MG63 (cell line): ENCODE measurements at regions not wholly inside any gene's neighbourhood (a gene's known extent, or its start where the extent isn't known, plus 50 kb on each side); places are given as distances from the start of the nearest gene placed in this dataset.
"Not testable (repeated sequence)": the region's sequence is repeated elsewhere in the genome, so short reads cannot be mapped to it uniquely, and the experiment has no call there.

Experiments
- DNase-seq: peaks from one replicate; pipeline ENCODE4 v3.0.0-alpha.2; 2020
- H3K27me3 ChIP-seq: fragments of 250-450 bp; sonication (Bioruptor Pico); 2 replicates; pipeline ENCODE4 v1.5.1; 2020; ENCODE audit warnings: mild to moderate bottlenecking, moderate library complexity
- H3K36me3 ChIP-seq: fragments of 250-450 bp; sonication (Bioruptor Pico); 2 replicates; pipeline ENCODE4 v1.5.1; 2020; ENCODE audit warnings: mild to moderate bottlenecking, moderate library complexity
- H3K4me3 ChIP-seq: fragments of 250-450 bp; sonication (Bioruptor Pico); 2 replicates; pipeline ENCODE4 v1.5.1; 2020; ENCODE audit warnings: mild to moderate bottlenecking, moderate library complexity
- H3K9me3 ChIP-seq: fragments of 250-450 bp; sonication (Bioruptor Pico); 2 replicates; pipeline ENCODE4 v1.5.1; 2020; ENCODE audit warnings: mild to moderate bottlenecking, moderate library complexity

- H3K27me3 ChIP-seq = no peaks in the 10 kb centered on the region
- H3K36me3 ChIP-seq = no peaks in the 10 kb centered on the region
- no peaks in the 10 kb centered on the region for H3K9me3 ChIP-seq
- peak; percentile 65 for DNase-seq
- no peak overlapping the region for H3K4me3 ChIP-seq
Measured at GRCh38 chr1:121546830-121547591, 362.2 kb downstream of the SRGAP2C start.

- not testable (repeated sequence) for H3K27me3 ChIP-seq, H3K4me3 ChIP-seq, H3K9me3 ChIP-seq, H3K36me3 ChIP-seq, DNase-seq
Measured at GRCh38 chr1:121547726-121548125, 363.0 kb downstream of the SRGAP2C start.

- DNase-seq, H3K36me3 ChIP-seq, H3K9me3 ChIP-seq, H3K27me3 ChIP-seq, H3K4me3 ChIP-seq: not testable (repeated sequence)
Measured at GRCh38 chr1:121550817-121551216, 366.0 kb downstream of the SRGAP2C start.

- not testable (repeated sequence) for DNase-seq, H3K4me3 ChIP-seq, H3K9me3 ChIP-seq, H3K27me3 ChIP-seq, H3K36me3 ChIP-seq
Measured at GRCh38 chr1:121551491-121551890, 366.7 kb downstream of the SRGAP2C start.

GRCh38 chr1:121556560-121556959, 371.8 kb downstream of the SRGAP2C start:
- not testable (repeated sequence) for H3K27me3 ChIP-seq, H3K36me3 ChIP-seq, H3K4me3 ChIP-seq, H3K9me3 ChIP-seq, DNase-seq

- not testable (repeated sequence) for H3K36me3 ChIP-seq, H3K27me3 ChIP-seq, H3K9me3 ChIP-seq, H3K4me3 ChIP-seq, DNase-seq
Measured at GRCh38 chr1:121558034-121558433, 373.3 kb downstream of the SRGAP2C start.

- Histone ChIP-seq H3K9me3 (no peaks in the 10 kb centered on the region), H3K27me3 (no peaks in the 10 kb centered on the region), H3K36me3 (no peaks in the 10 kb centered on the region), H3K4me3 (no peak overlapping the region)
- DNase-seq = peak; percentile 80
Measured at GRCh38 chr1:121558514-121558913, 373.7 kb downstream of the SRGAP2C start.

GRCh38 chr1:121566346-121566745, 381.6 kb downstream of the SRGAP2C start:
- H3K4me3 ChIP-seq = no peak overlapping the region
- DNase-seq = peak; percentile 88
- H3K9me3 ChIP-seq = no peaks in the 10 kb centered on the region
- no peaks in the 10 kb centered on the region for H3K27me3 ChIP-seq
- no peaks in the 10 kb centered on the region for H3K36me3 ChIP-seq

- DNase-seq = no peak
- Histone ChIP-seq H3K27me3 (no peaks in the 10 kb centered on the region), H3K4me3 (no peak overlapping the region), H3K9me3 (no peaks in the 10 kb centered on the region), H3K36me3 (no peaks in the 10 kb centered on the region)
Measured at GRCh38 chr1:121569428-121569827, 384.7 kb downstream of the SRGAP2C start.

GRCh38 chr1:121573881-121574504, 389.2 kb downstream of the SRGAP2C start:
- H3K36me3 ChIP-seq, H3K4me3 ChIP-seq, H3K27me3 ChIP-seq: not testable (repeated sequence)
- H3K9me3 ChIP-seq = peaks cover 23% of the 10 kb centered on the region
- peak; percentile 74 for DNase-seq

- not testable (repeated sequence) for DNase-seq, H3K36me3 ChIP-seq, H3K4me3 ChIP-seq, H3K27me3 ChIP-seq
- H3K9me3 ChIP-seq = peaks cover 25% of the 10 kb centered on the region
Measured at GRCh38 chr1:121574505-121574899, 389.7 kb downstream of the SRGAP2C start.

GRCh38 chr1:121582898-121583297, 398.1 kb downstream of the SRGAP2C start:
- H3K4me3 ChIP-seq, H3K36me3 ChIP-seq, DNase-seq, H3K27me3 ChIP-seq: not testable (repeated sequence)
- H3K9me3 ChIP-seq = peaks cover 24% of the 10 kb centered on the region

- DNase-seq = no peak
- Histone ChIP-seq H3K27me3 (no peaks in the 10 kb centered on the region), H3K4me3 (no peak overlapping the region), H3K36me3 (no peaks in the 10 kb centered on the region), H3K9me3 (peaks cover 19% of the 10 kb centered on the region)
Measured at GRCh38 chr1:121586369-121587229, 401.8 kb downstream of the SRGAP2C start.

- no peaks in the 10 kb centered on the region for H3K27me3 ChIP-seq
- no peaks in the 10 kb centered on the region for H3K36me3 ChIP-seq
- no peak for DNase-seq
- H3K9me3 ChIP-seq = peaks cover 15% of the 10 kb centered on the region
- no peak overlapping the region for H3K4me3 ChIP-seq
Measured at GRCh38 chr1:121587230-121587569, 402.4 kb downstream of the SRGAP2C start.

GRCh38 chr1:121587777-121588176, 403.0 kb downstream of the SRGAP2C start:
- H3K36me3 ChIP-seq = no peaks in the 10 kb centered on the region
- no peak for DNase-seq
- H3K27me3 ChIP-seq = no peaks in the 10 kb centered on the region
- H3K9me3 ChIP-seq = peaks cover 9% of the 10 kb centered on the region
- H3K4me3 ChIP-seq = no peak overlapping the region

- H3K36me3 ChIP-seq = no peaks in the 10 kb centered on the region
- no peak for DNase-seq
- H3K4me3 ChIP-seq = no peak overlapping the region
- peaks cover 2% of the 10 kb centered on the region; the same call in 1 of the 2 replicates for H3K9me3 ChIP-seq
- no peaks in the 10 kb centered on the region for H3K27me3 ChIP-seq
Measured at GRCh38 chr1:121594096-121594495, 409.3 kb downstream of the SRGAP2C start.

GRCh38 chr1:121595089-121595488, 410.3 kb downstream of the SRGAP2C start:
- no peak for DNase-seq
- Histone ChIP-seq H3K27me3 (no peaks in the 10 kb centered on the region), H3K4me3 (no peak overlapping the region), H3K36me3 (no peaks in the 10 kb centered on the region), H3K9me3 (0 out of 2 replicates have a peak, but pooled peaks cover 2% of the 10 kb centered on the region)
